GM21528 (cell line): ENCODE measurements at regions not wholly inside any gene's neighbourhood (a gene's known extent, or its start where the extent isn't known, plus 50 kb on each side); places are given as distances from the start of the nearest gene placed in this dataset.

Experiments used
- ATAC-seq: cut with Tn5 transposase; IDR thresholded peaks from one replicate; pipeline ENCODE4 v1.9.1; 2021; ENCODE audit warnings: mild to moderate bottlenecking, moderate library complexity; ENCODE audit not compliant: unreplicated experiment, low FRiP score

GRCh38 chr6:26213334-26214075 lies 126.3 kb downstream of the HFE start:
- ATAC-seq = no peak

- ATAC-seq = no peak
Observed at GRCh38 chr6:26214803-26215584, 127.8 kb downstream of the HFE start.

GRCh38 chr6:26215585-26216358 lies 128.5 kb downstream of the HFE start:
- ATAC-seq = peak; percentile 26

- ATAC-seq = peak; percentile 82
Observed at GRCh38 chr6:26216359-26216885, 129.2 kb downstream of the HFE start.

- peak; percentile 52 for ATAC-seq
Observed at GRCh38 chr6:26216886-26217713, 129.9 kb downstream of the HFE start.

- no peak for ATAC-seq
Observed at GRCh38 chr6:26217714-26218075, 130.5 kb downstream of the HFE start.

GRCh38 chr6:26218824-26219223 lies 131.6 kb downstream of the HFE start:
- ATAC-seq = no peak

- no peak for ATAC-seq
Observed at GRCh38 chr6:26220145-26220970, 133.1 kb downstream of the HFE start.

GRCh38 chr6:26221186-26221585 lies 134.0 kb downstream of the HFE start:
- no peak for ATAC-seq

GRCh38 chr6:26222571-26222970 lies 135.3 kb downstream of the HFE start:
- ATAC-seq = no peak

- peak; percentile 17 for ATAC-seq
Observed at GRCh38 chr6:26223228-26223627, 136.0 kb downstream of the HFE start.

GRCh38 chr6:26223650-26224546 lies 136.7 kb downstream of the HFE start:
- ATAC-seq = peak; percentile 66

- ATAC-seq = no peak
Observed at GRCh38 chr6:26224547-26224912, 137.3 kb downstream of the HFE start.

- no peak for ATAC-seq
Observed at GRCh38 chr6:26224940-26225847, 138.0 kb downstream of the HFE start.

GRCh38 chr6:26225848-26226578 lies 138.8 kb downstream of the HFE start:
- no peak for ATAC-seq

- ATAC-seq = no peak
Observed at GRCh38 chr6:26226579-26226967, 138.4 kb upstream of the BTN3A2 start.

GRCh38 chr6:26230351-26230750 lies 134.6 kb upstream of the BTN3A2 start:
- no peak for ATAC-seq
